HG02852 (cell line): ENCODE measurements at regions not wholly inside any gene's neighbourhood (a gene's known extent, or its start where the extent isn't known, plus 50 kb on each side); places are given as distances from the start of the nearest gene placed in this dataset.
A peak's percentile ranks its signal among the peaks of the same experiment; 100 is the strongest.

Experiments
- ATAC-seq: cut with Tn5 transposase; IDR thresholded peaks from one replicate; pipeline ENCODE4 v1.9.1; 2021; ENCODE audit warnings: mild to moderate bottlenecking, moderate library complexity; ENCODE audit not compliant: unreplicated experiment

- ATAC-seq = no peak
These were observed 177.6 kb upstream of the EDNRA start for GRCh38 chr4:147303174-147303872.

- no peak for ATAC-seq
These were observed 177.0 kb upstream of the EDNRA start for GRCh38 chr4:147303873-147304229.

GRCh38 chr4:147307896-147308674, 172.8 kb upstream of the EDNRA start:
- ATAC-seq = no peak

- ATAC-seq = no peak
These were observed 171.5 kb upstream of the EDNRA start for GRCh38 chr4:147309434-147309833.

- ATAC-seq = no peak
These were observed 170.6 kb upstream of the EDNRA start for GRCh38 chr4:147310312-147310711.

- ATAC-seq = no peak
These were observed 168.9 kb upstream of the EDNRA start for GRCh38 chr4:147311956-147312355.

GRCh38 chr4:147312376-147313046, 168.4 kb upstream of the EDNRA start:
- no peak for ATAC-seq

- ATAC-seq = no peak
These were observed 167.8 kb upstream of the EDNRA start for GRCh38 chr4:147313108-147313507.

- ATAC-seq = no peak
These were observed 162.3 kb upstream of the EDNRA start for GRCh38 chr4:147318586-147318985.

GRCh38 chr4:147325571-147325981, 155.3 kb upstream of the EDNRA start:
- ATAC-seq = no peak

- ATAC-seq = no peak
These were observed 154.3 kb upstream of the EDNRA start for GRCh38 chr4:147326591-147326990.

- no peak for ATAC-seq
These were observed 153.6 kb upstream of the EDNRA start for GRCh38 chr4:147327322-147327721.

GRCh38 chr4:147328189-147328588, 152.7 kb upstream of the EDNRA start:
- ATAC-seq = no peak

- no peak for ATAC-seq
These were observed 152.0 kb upstream of the EDNRA start for GRCh38 chr4:147328756-147329446.

GRCh38 chr4:147332091-147332490, 148.8 kb upstream of the EDNRA start:
- no peak for ATAC-seq

- no peak for ATAC-seq
These were observed 146.4 kb upstream of the EDNRA start for GRCh38 chr4:147334478-147334877.

- ATAC-seq = no peak
These were observed 145.7 kb upstream of the EDNRA start for GRCh38 chr4:147335183-147335582.

- ATAC-seq = no peak
These were observed 144.6 kb upstream of the EDNRA start for GRCh38 chr4:147336252-147336651.

- no peak for ATAC-seq
These were observed 141.8 kb upstream of the EDNRA start for GRCh38 chr4:147339100-147339499.

- peak; percentile 43 for ATAC-seq
These were observed 140.8 kb upstream of the EDNRA start for GRCh38 chr4:147340111-147340510.

- ATAC-seq = peak; percentile 44
These were observed 140.2 kb upstream of the EDNRA start for GRCh38 chr4:147340591-147341120.
